ENCODE measurements at regions not wholly inside any gene's neighbourhood (a gene's known extent, or its start where the extent isn't known, plus 50 kb on each side); places are given as distances from the start of the nearest gene placed in this dataset.

- no peak for TF ChIP-seq IRF3 (IDR thresholded peaks at IDR 0.05; ENCODE audit: low read depth, low read length)
- no peak for TF ChIP-seq CTCF (IDR thresholded peaks at IDR 0.05)
- TF ChIP-seq SIN3A (IDR thresholded peaks at IDR 0.05; ENCODE audit: borderline replicate concordance, low read depth, low read length), result no peak
- TF ChIP-seq GATA2 (CRISPR knock-in tag; IDR thresholded peaks at IDR 0.05), result no peak
- TF ChIP-seq USF2 (IDR thresholded peaks at IDR 0.05; ENCODE audit: borderline replicate concordance, low read depth, low read length), result no peak
- TF ChIP-seq FOXJ3 (CRISPR knock-in tag; IDR thresholded peaks at IDR 0.05), result no peak
- no peak for TF ChIP-seq EZH2phosphoT487 (IDR thresholded peaks at IDR 0.05; ENCODE audit: borderline replicate concordance, low read depth)
- no peak for TF ChIP-seq POLR2AphosphoS5 (IDR thresholded peaks at IDR 0.05; ENCODE audit: low read depth, low read length)
- no peak for TF ChIP-seq ZBTB33 (IDR thresholded peaks at IDR 0.05; ENCODE audit: borderline replicate concordance, low read depth)
- no peak for TF ChIP-seq REST (IDR thresholded peaks at IDR 0.05; ENCODE audit: low read depth, low read length)
- no peak for TF ChIP-seq EP300 (IDR thresholded peaks at IDR 0.05; ENCODE audit: borderline replicate concordance in 1 of 2, low read depth in 1 of 2, low read length in 1 of 2)
- TF ChIP-seq CHD2 (IDR thresholded peaks at IDR 0.05; ENCODE audit: low read length, partially characterized antibody), result no peak
These were observed 65.5 kb upstream of the TBCA start for GRCh38 chr5:77841616-77842015.
